ENCODE measurements at regions not wholly inside any gene's neighbourhood (a gene's known extent, or its start where the extent isn't known, plus 50 kb on each side); places are given as distances from the start of the nearest gene placed in this dataset.

DNA sequence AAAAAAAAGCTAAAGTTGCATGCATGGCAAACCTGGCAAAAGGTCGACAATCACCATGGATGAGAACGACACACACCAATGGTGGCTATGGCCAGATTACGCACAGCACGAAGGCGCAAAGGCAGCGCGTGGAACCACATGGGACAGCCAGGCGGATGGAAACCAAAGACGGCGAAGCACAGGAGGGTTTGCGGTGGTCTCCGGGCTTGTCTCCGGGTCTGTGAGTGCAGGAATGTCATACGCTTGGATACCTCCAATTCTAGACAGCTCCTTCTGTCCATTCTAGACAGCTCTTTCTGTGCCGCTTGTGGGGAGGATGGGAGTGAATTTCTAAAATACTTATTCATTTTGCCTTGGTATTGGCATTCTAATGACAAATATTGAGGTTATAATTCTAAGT lies 685.4 kb downstream of the BRD1 start:
- H3K9me3 ChIP-seq (ENCODE audit: control insufficient read depth in 1 of 2, insufficient read depth in 1 of 2, low read depth in 1 of 2, low read length in 2 of 2): no peaks in the 10 kb centered on the region
- H3K4me2 ChIP-seq (ENCODE audit: low read length): no peak overlapping the region
- H2AFZ ChIP-seq (ENCODE audit: low read depth, low read length, poor library complexity, severe bottlenecking): no peak overlapping the region
- TF ChIP-seq EZH2phosphoT487 (IDR thresholded peaks at IDR 0.05; ENCODE audit: borderline replicate concordance) (no peak), ELF1 (IDR thresholded peaks at IDR 0.05; ENCODE audit: borderline replicate concordance, low read depth) (no peak), EGR1 (IDR thresholded peaks at IDR 0.05; ENCODE audit: low read depth) (no peak), EZH2 (IDR thresholded peaks at IDR 0.05) (no peak), CBX3 (IDR thresholded peaks at IDR 0.05; ENCODE audit: low read depth) (no peak), YY1 (IDR thresholded peaks at IDR 0.05; ENCODE audit: extremely low read depth, insufficient replicate concordance, low read depth, low read length) (no peak), SRF (IDR thresholded peaks at IDR 0.05; ENCODE audit: low read depth) (no peak), SP1 (IDR thresholded peaks at IDR 0.05; ENCODE audit: low read depth) (no peak), CEBPB (IDR thresholded peaks at IDR 0.05; ENCODE audit: low read depth) (no peak), POLR2AphosphoS5 (IDR thresholded peaks at IDR 0.05; ENCODE audit: low read depth, low read length) (no peak), ZNF274 (IDR thresholded peaks at IDR 0.05; ENCODE audit: low read depth, low read length) (no peak), RAD21 (IDR thresholded peaks at IDR 0.05; ENCODE audit: low read depth) (no peak), TCF7L2 (IDR thresholded peaks at IDR 0.05; ENCODE audit: borderline replicate concordance, extremely low read depth, insufficient read depth, insufficient read length) (no peak), POLR2A (IDR thresholded peaks at IDR 0.05; ENCODE audit: borderline replicate concordance, extremely low read depth, insufficient read depth, insufficient read length) (no peak)
- TF ChIP-seq, protein P1, sequence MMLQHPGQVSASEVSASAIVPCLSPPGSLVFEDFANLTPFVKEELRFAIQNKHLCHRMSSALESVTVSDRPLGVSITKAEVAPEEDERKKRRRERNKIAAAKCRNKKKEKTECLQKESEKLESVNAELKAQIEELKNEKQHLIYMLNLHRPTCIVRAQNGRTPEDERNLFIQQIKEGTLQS (IDR thresholded peaks at IDR 0.05): no peak
- TF ChIP-seq, protein P2, sequence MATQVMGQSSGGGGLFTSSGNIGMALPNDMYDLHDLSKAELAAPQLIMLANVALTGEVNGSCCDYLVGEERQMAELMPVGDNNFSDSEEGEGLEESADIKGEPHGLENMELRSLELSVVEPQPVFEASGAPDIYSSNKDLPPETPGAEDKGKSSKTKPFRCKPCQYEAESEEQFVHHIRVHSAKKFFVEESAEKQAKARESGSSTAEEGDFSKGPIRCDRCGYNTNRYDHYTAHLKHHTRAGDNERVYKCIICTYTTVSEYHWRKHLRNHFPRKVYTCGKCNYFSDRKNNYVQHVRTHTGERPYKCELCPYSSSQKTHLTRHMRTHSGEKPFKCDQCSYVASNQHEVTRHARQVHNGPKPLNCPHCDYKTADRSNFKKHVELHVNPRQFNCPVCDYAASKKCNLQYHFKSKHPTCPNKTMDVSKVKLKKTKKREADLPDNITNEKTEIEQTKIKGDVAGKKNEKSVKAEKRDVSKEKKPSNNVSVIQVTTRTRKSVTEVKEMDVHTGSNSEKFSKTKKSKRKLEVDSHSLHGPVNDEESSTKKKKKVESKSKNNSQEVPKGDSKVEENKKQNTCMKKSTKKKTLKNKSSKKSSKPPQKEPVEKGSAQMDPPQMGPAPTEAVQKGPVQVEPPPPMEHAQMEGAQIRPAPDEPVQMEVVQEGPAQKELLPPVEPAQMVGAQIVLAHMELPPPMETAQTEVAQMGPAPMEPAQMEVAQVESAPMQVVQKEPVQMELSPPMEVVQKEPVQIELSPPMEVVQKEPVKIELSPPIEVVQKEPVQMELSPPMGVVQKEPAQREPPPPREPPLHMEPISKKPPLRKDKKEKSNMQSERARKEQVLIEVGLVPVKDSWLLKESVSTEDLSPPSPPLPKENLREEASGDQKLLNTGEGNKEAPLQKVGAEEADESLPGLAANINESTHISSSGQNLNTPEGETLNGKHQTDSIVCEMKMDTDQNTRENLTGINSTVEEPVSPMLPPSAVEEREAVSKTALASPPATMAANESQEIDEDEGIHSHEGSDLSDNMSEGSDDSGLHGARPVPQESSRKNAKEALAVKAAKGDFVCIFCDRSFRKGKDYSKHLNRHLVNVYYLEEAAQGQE (IDR thresholded peaks at IDR 0.05; ENCODE audit: low read depth): no peak
- TF ChIP-seq, protein P3, sequence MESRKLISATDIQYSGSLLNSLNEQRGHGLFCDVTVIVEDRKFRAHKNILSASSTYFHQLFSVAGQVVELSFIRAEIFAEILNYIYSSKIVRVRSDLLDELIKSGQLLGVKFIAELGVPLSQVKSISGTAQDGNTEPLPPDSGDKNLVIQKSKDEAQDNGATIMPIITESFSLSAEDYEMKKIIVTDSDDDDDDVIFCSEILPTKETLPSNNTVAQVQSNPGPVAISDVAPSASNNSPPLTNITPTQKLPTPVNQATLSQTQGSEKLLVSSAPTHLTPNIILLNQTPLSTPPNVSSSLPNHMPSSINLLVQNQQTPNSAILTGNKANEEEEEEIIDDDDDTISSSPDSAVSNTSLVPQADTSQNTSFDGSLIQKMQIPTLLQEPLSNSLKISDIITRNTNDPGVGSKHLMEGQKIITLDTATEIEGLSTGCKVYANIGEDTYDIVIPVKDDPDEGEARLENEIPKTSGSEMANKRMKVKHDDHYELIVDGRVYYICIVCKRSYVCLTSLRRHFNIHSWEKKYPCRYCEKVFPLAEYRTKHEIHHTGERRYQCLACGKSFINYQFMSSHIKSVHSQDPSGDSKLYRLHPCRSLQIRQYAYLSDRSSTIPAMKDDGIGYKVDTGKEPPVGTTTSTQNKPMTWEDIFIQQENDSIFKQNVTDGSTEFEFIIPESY (IDR thresholded peaks at IDR 0.05; ENCODE audit: extremely low read depth, insufficient replicate concordance, low read length): no peak
- TF ChIP-seq, protein P4, sequence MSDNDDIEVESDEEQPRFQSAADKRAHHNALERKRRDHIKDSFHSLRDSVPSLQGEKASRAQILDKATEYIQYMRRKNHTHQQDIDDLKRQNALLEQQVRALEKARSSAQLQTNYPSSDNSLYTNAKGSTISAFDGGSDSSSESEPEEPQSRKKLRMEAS (IDR thresholded peaks at IDR 0.05): no peak
- TF ChIP-seq, protein P5, sequence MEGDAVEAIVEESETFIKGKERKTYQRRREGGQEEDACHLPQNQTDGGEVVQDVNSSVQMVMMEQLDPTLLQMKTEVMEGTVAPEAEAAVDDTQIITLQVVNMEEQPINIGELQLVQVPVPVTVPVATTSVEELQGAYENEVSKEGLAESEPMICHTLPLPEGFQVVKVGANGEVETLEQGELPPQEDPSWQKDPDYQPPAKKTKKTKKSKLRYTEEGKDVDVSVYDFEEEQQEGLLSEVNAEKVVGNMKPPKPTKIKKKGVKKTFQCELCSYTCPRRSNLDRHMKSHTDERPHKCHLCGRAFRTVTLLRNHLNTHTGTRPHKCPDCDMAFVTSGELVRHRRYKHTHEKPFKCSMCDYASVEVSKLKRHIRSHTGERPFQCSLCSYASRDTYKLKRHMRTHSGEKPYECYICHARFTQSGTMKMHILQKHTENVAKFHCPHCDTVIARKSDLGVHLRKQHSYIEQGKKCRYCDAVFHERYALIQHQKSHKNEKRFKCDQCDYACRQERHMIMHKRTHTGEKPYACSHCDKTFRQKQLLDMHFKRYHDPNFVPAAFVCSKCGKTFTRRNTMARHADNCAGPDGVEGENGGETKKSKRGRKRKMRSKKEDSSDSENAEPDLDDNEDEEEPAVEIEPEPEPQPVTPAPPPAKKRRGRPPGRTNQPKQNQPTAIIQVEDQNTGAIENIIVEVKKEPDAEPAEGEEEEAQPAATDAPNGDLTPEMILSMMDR (IDR thresholded peaks at IDR 0.05 in 2 of 3, conservative IDR thresholded peaks at IDR 0.05 in 1 of 3; ENCODE audit: borderline replicate concordance in 1 of 3, insufficient read depth in 1 of 3, low read depth in 2 of 3, low read length in 2 of 3): no peak
- no peaks in the 10 kb centered on the region for H3K36me3 ChIP-seq (ENCODE audit: control insufficient read depth in 1 of 2, insufficient read depth in 2 of 2, low read length in 2 of 2)
- peaks cover 62% of the 10 kb centered on the region for H3K27me3 ChIP-seq (ENCODE audit: insufficient read depth, low read length)
- ChIA-PET RAD21 (ENCODE audit: low non-redundant PET in 1 of 2, low total read pairs in 2 of 2, uncharacterized antibody in 2 of 2, unreplicated experiment in 2 of 2) (interaction anchor here in 1 of 2 experiments (0.6 kb wide), 1 partner anchor 17 kb away, joined by 3 read pairs; no protein-coding TSS in a partner anchor), CTCF (no interaction called here), POLR2A (no interaction called here)
- DNase-seq (ENCODE audit: low read depth, low spot score): no peak
- no peaks in the 10 kb centered on the region for H3K4me1 ChIP-seq (ENCODE audit: control insufficient read depth in 1 of 2, insufficient read depth in 2 of 2, low read length in 2 of 2)
- H4K20me1 ChIP-seq (ENCODE audit: insufficient read depth): no peaks in the 10 kb centered on the region
- no peak overlapping the region for H3K27ac ChIP-seq (ENCODE audit: low read depth, low read length)
- H3K9ac ChIP-seq (ENCODE audit: low read length): no peak overlapping the region
- no peak for ATAC-seq
- no peaks in the 10 kb centered on the region for H3K79me2 ChIP-seq (ENCODE audit: insufficient read depth, low read length)
- no peaks in the 10 kb centered on the region for H3K9me2 ChIP-seq (ENCODE audit: insufficient read depth)
- intact Hi-C loops (cut with micrococcal nuclease): no loop called here
- BruUV-seq (replicated peaks): no TSS peak
- no peak overlapping the region for H3K4me3 ChIP-seq (replicated peaks in 1 of 2; ENCODE audit: low read depth in 1 of 2, low read length in 2 of 2)
